PFSK-1 (cell line): ENCODE measurements at regions not wholly inside any gene's neighbourhood (a gene's known extent, or its start where the extent isn't known, plus 50 kb on each side); places are given as distances from the start of the nearest gene placed in this dataset.

Source experiments
- FOXP2 ChIP-seq: optimal IDR thresholded peaks from 2 replicates; pipeline ENCODE3; 2011; ENCODE audit warnings: borderline replicate concordance, control low read depth, inconsistent platforms; ENCODE audit not compliant: insufficient read depth; ENCODE audit errors: extremely low read length, extremely low read depth
- POLR2AphosphoS5 ChIP-seq: IDR thresholded peaks from 2 replicates; pipeline ENCODE4 v1.6.1; 2012; ENCODE audit warnings: low read depth, mild to moderate bottlenecking, control low read depth, low read length, moderate library complexity
- REST ChIP-seq, 2 experiments: IDR thresholded peaks; 2 replicates each; pipeline versions ENCODE4 v1.6.1 to v1.8.0; 2011 to 2012; ENCODE audit warnings: low read depth in 2 of 2, low read length in 2 of 2, control low read depth in 1 of 2, inconsistent platforms in 1 of 2, mild to moderate bottlenecking in 1 of 2, moderate library complexity in 1 of 2; ENCODE audit not compliant: insufficient read depth in 1 of 2
- SIN3A ChIP-seq: IDR thresholded peaks from 2 replicates; pipeline ENCODE4 v1.6.1; 2012; ENCODE audit warnings: mild to moderate bottlenecking, low read length, moderate library complexity, borderline replicate concordance; ENCODE audit not compliant: insufficient read depth
- TAF1 ChIP-seq: IDR thresholded peaks from 2 replicates; pipeline ENCODE4 v1.6.1; 2012; ENCODE audit warnings: low read length, control low read depth, borderline replicate concordance; ENCODE audit not compliant: insufficient read depth

GRCh38 chr20:19048995-19049501 is 163.4 kb upstream of the SLC24A3 start:
- TF ChIP-seq REST (IDR thresholded peaks at IDR 0.05; ENCODE audit: insufficient read depth in 1 of 2, low read depth in 2 of 2, low read length in 2 of 2) (no peak), SIN3A (no peak), POLR2AphosphoS5 (no peak), TAF1 (no peak), FOXP2 (no peak)

DNA sequence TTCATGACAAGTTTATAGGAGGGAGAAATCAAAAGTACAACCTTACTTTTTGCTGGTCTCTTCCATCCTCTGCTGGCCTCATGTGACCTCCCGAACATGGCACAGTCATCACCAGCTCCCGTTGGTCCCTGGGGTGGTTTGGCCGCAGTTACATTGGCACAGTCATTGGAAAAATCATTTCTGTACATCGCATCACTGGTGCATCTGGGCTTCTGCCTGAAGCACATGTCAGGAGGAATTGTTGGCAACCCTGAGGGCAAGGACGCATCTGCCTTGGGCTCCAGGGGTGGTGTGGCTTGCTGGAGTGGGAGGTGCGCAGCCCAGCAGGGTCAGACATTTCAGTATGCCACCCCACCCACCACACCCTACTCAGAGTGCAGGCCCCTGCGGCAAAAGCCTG is 162.9 kb upstream of the SLC24A3 start:
- TF ChIP-seq TAF1 = no peak
- TF ChIP-seq FOXP2 = no peak
- TF ChIP-seq POLR2AphosphoS5 = no peak
- no peak for TF ChIP-seq REST (IDR thresholded peaks at IDR 0.05; ENCODE audit: insufficient read depth in 1 of 2, low read depth in 2 of 2, low read length in 2 of 2)
- no peak for TF ChIP-seq SIN3A

DNA sequence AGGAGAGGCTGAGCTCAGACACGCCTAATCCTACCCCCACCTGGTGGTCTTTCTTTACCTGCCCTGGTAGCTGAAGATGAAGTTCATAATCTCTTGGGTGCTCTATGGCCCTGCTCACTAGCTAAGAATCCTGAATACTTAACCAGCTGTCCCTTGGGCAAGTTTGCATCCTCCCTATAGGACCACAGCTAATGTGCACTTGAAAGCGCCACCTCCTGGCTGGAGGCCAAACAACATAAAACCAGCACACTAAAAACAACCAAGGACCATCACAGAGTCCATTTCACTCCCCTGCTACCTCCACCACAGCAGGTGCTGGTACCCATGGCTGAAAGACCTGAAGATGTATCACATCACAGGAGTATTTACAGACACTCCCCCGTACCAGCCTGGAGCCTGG is 155.5 kb upstream of the SLC24A3 start:
- TF ChIP-seq REST (IDR thresholded peaks at IDR 0.05; ENCODE audit: insufficient read depth in 1 of 2, low read depth in 2 of 2, low read length in 2 of 2) (no peak), POLR2AphosphoS5 (no peak), FOXP2 (no peak), SIN3A (no peak), TAF1 (no peak)

DNA sequence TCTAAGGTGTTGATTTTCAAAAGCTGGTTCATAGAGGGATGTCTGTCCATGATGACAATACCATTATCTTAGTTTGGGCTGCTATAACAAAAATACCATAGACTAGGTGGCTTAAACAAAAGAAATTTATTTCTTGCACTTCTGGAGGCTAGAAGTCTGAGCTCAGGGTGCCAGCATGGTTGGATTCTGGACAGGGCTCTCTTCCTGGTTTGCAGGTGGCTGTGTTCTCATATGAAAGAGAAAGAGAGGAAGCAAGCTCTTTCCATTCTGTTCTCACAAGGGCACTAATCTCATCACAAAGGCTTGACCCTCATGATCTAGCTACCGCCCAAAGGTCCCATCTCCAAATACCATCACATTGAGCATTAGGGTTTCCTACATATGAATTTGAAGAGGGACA is 144.5 kb upstream of the SLC24A3 start:
- TF ChIP-seq SIN3A (no peak), TAF1 (no peak), FOXP2 (no peak), REST (IDR thresholded peaks at IDR 0.05; ENCODE audit: insufficient read depth in 1 of 2, low read depth in 2 of 2, low read length in 2 of 2) (no peak), POLR2AphosphoS5 (no peak)

- TF ChIP-seq REST (IDR thresholded peaks at IDR 0.05; ENCODE audit: insufficient read depth in 1 of 2, low read depth in 2 of 2, low read length in 2 of 2) = no peak
- TF ChIP-seq FOXP2 = no peak
- TF ChIP-seq SIN3A = no peak
- no peak for TF ChIP-seq TAF1
- TF ChIP-seq POLR2AphosphoS5 = no peak
Observed at GRCh38 chr20:19070026-19070425, 142.4 kb upstream of the SLC24A3 start.
